ENCODE measurements at regions not wholly inside any gene's neighbourhood (a gene's known extent, or its start where the extent isn't known, plus 50 kb on each side); places are given as distances from the start of the nearest gene placed in this dataset.

GRCh38 chr2:115921541-115921940 lies 1479.1 kb downstream of the DPP10 start:
- RAD21 ChIA-PET (ENCODE audit: unreplicated experiment) = no interaction called here
- 11% methylated on average over 2 of the region's 2 CpGs for whole genome bisulfite sequencing (ENCODE audit: insufficient coverage, insufficient replicate concordance, low lambda C conversion rate, missing lambda C conversion rate)
- no peak for DNase-seq (ENCODE audit: low read depth, low spot score)
- ATAC-seq = no peak
- Histone ChIP-seq H2AFZ (ENCODE audit: control insufficient read depth, low read depth, low read length) (no peak overlapping the region), H3K4me1 (ENCODE audit: control insufficient read depth, insufficient read depth, low read length) (no peaks in the 10 kb centered on the region), H4K20me1 (ENCODE audit: control insufficient read depth, insufficient read depth) (no peaks in the 10 kb centered on the region), H3K4me2 (ENCODE audit: control insufficient read depth, insufficient read depth) (no peak overlapping the region), H3K27me3 (replicated peaks in 1 of 2; ENCODE audit: control insufficient read depth in 2 of 2, insufficient read depth in 2 of 2, low read length in 1 of 2) (no peaks in the 10 kb centered on the region), H3K9me3 (replicated peaks; ENCODE audit: control insufficient read depth, insufficient read depth, low read length) (no peaks in the 10 kb centered on the region), H3K36me3 (ENCODE audit: control insufficient read depth in 2 of 2, insufficient read depth in 2 of 2, low read length in 1 of 2) (no peaks in the 10 kb centered on the region), H3K79me2 (ENCODE audit: control insufficient read depth, insufficient read depth, low read length) (no peaks in the 10 kb centered on the region), H3K9ac (ENCODE audit: control insufficient read depth, insufficient read depth, low read length) (no peak overlapping the region), H3K4me3 (no peak overlapping the region), H3K27ac (ENCODE audit: control insufficient read depth, insufficient read depth) (no peak overlapping the region)
- no peak for FAIRE-seq
- POLR2A ChIA-PET = no interaction called here
- in situ Hi-C loops (cut with MboI) (no loop called here), intact Hi-C loops (cut with micrococcal nuclease; ENCODE audit: unreplicated experiment) (no loop called here)
- SMC1A ChIA-PET (ENCODE audit: uncharacterized antibody, unreplicated experiment) = no interaction called here
- CTCF ChIA-PET = no interaction called here
- BruUV-seq (replicated peaks) = no TSS peak
- no peak for TF ChIP-seq WRNIP1 (IDR thresholded peaks at IDR 0.05; ENCODE audit: borderline replicate concordance, low read depth, low read length)
- no peak for TF ChIP-seq CBX3 (IDR thresholded peaks at IDR 0.05; ENCODE audit: borderline replicate concordance, low read depth)
- no peak for TF ChIP-seq KDM1A (IDR thresholded peaks at IDR 0.05; ENCODE audit: borderline replicate concordance)
- TF ChIP-seq, protein P1, sequence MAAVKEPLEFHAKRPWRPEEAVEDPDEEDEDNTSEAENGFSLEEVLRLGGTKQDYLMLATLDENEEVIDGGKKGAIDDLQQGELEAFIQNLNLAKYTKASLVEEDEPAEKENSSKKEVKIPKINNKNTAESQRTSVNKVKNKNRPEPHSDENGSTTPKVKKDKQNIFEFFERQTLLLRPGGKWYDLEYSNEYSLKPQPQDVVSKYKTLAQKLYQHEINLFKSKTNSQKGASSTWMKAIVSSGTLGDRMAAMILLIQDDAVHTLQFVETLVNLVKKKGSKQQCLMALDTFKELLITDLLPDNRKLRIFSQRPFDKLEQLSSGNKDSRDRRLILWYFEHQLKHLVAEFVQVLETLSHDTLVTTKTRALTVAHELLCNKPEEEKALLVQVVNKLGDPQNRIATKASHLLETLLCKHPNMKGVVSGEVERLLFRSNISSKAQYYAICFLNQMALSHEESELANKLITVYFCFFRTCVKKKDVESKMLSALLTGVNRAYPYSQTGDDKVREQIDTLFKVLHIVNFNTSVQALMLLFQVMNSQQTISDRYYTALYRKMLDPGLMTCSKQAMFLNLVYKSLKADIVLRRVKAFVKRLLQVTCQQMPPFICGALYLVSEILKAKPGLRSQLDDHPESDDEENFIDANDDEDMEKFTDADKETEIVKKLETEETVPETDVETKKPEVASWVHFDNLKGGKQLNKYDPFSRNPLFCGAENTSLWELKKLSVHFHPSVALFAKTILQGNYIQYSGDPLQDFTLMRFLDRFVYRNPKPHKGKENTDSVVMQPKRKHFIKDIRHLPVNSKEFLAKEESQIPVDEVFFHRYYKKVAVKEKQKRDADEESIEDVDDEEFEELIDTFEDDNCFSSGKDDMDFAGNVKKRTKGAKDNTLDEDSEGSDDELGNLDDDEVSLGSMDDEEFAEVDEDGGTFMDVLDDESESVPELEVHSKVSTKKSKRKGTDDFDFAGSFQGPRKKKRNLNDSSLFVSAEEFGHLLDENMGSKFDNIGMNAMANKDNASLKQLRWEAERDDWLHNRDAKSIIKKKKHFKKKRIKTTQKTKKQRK (IDR thresholded peaks at IDR 0.05; ENCODE audit: low read depth, low read length) = no peak
- no peak for TF ChIP-seq BMI1 (IDR thresholded peaks at IDR 0.05; ENCODE audit: borderline replicate concordance)
- no peak for TF ChIP-seq ZNF622 (IDR thresholded peaks at IDR 0.05)
- TF ChIP-seq, protein P2, sequence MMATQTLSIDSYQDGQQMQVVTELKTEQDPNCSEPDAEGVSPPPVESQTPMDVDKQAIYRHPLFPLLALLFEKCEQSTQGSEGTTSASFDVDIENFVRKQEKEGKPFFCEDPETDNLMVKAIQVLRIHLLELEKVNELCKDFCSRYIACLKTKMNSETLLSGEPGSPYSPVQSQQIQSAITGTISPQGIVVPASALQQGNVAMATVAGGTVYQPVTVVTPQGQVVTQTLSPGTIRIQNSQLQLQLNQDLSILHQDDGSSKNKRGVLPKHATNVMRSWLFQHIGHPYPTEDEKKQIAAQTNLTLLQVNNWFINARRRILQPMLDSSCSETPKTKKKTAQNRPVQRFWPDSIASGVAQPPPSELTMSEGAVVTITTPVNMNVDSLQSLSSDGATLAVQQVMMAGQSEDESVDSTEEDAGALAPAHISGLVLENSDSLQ (IDR thresholded peaks at IDR 0.05) = no peak
- no peak for TF ChIP-seq BCLAF1 (IDR thresholded peaks at IDR 0.05)
- TF ChIP-seq TBL1XR1 (IDR thresholded peaks at IDR 0.05; ENCODE audit: low read depth, low read length) = no peak
- no peak for TF ChIP-seq ZBED1 (IDR thresholded peaks at IDR 0.05; ENCODE audit: borderline replicate concordance)
- no peak for TF ChIP-seq RFX5 (IDR thresholded peaks at IDR 0.05; ENCODE audit: low read depth, low read length)
- no peak for TF ChIP-seq ESRRA (IDR thresholded peaks at IDR 0.05; ENCODE audit: low read length)
- TF ChIP-seq TAF1 (IDR thresholded peaks at IDR 0.05; ENCODE audit: borderline replicate concordance, low read depth, low read length) = no peak
- TF ChIP-seq, protein P3, sequence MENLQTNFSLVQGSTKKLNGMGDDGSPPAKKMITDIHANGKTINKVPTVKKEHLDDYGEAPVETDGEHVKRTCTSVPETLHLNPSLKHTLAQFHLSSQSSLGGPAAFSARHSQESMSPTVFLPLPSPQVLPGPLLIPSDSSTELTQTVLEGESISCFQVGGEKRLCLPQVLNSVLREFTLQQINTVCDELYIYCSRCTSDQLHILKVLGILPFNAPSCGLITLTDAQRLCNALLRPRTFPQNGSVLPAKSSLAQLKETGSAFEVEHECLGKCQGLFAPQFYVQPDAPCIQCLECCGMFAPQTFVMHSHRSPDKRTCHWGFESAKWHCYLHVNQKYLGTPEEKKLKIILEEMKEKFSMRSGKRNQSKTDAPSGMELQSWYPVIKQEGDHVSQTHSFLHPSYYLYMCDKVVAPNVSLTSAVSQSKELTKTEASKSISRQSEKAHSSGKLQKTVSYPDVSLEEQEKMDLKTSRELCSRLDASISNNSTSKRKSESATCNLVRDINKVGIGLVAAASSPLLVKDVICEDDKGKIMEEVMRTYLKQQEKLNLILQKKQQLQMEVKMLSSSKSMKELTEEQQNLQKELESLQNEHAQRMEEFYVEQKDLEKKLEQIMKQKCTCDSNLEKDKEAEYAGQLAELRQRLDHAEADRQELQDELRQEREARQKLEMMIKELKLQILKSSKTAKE (IDR thresholded peaks at IDR 0.05; ENCODE audit: low read depth, poor library complexity, severe bottlenecking) = no peak
- no peak for TF ChIP-seq STAT1 (conservative IDR thresholded peaks at IDR 0.05)
- no peak for TF ChIP-seq ZZZ3 (IDR thresholded peaks at IDR 0.05; ENCODE audit: control insufficient read depth, insufficient read length, low read depth)

Data from GM12878 (cell line).